Heart left ventricle (tissue), 16 donors: ENCODE measurements at regions not wholly inside any gene's neighbourhood (a gene's known extent, or its start where the extent isn't known, plus 50 kb on each side); places are given as distances from the start of the nearest gene placed in this dataset.

Experiments used
- ATAC-seq, 4 donors: fragments of 200-7000 bp; cut with Tn5 transposase; one replicate each; pipeline ENCODE4 v1.9.1; 2020 to 2022; ENCODE audit warnings: moderate library complexity in 4 of 4, mild to moderate bottlenecking in 3 of 4, moderate number of reproducible peaks in 1 of 4
- DNase-seq, 5 donors: peaks; one replicate each; pipeline ENCODE4 v3.0.0-alpha.2; 2020
- H3K27ac ChIP-seq, 12 donors: fragments of 200-600 bp; sonication (generic) in 4 of 12; one replicate each; pipeline versions ENCODE4 v1.5.0 to v1.8.0; 2016 to 2022; ENCODE audit warnings: mild to moderate bottlenecking in 2 of 12
- H3K27me3 ChIP-seq, 9 donors: fragments of 200-600 bp; sonication (generic) in 2 of 9; one replicate each; pipeline versions ENCODE4 v1.5.1 to v1.8.0; 2016 to 2022; ENCODE audit warnings: mild to moderate bottlenecking in 3 of 9
- H3K36me3 ChIP-seq, 9 donors: fragments of 200-600 bp; sonication (generic) in 2 of 9; one replicate each; pipeline versions ENCODE4 v1.5.0 to v1.8.0; 2018 to 2022; ENCODE audit warnings: mild to moderate bottlenecking in 2 of 9
- H3K4me1 ChIP-seq, 12 donors: fragments of 200-600 bp; sonication (generic) in 4 of 12; one replicate each; pipeline versions ENCODE4 v1.5.0 to v1.8.0; 2016 to 2022; ENCODE audit warnings: mild to moderate bottlenecking in 3 of 12
- H3K4me3 ChIP-seq, 12 donors: fragments of 200-600 bp; sonication (generic) in 4 of 12; one replicate each; pipeline versions ENCODE4 v1.5.0 to v1.8.0; 2017 to 2022; ENCODE audit warnings: mild to moderate bottlenecking in 9 of 12, moderate library complexity in 4 of 12
- H3K9me3 ChIP-seq, 12 donors: fragments of 200-600 bp; sonication (generic) in 4 of 12; one replicate each; pipeline versions ENCODE4 v1.5.0 to v1.8.0; 2016 to 2022; ENCODE audit warnings: mild to moderate bottlenecking in 1 of 12
- POLR2A ChIP-seq, 2 donors: fragments of 450-650 bp; IDR thresholded peaks; one replicate each; pipeline ENCODE4 v1.6.1; 2017; ENCODE audit warnings: antibody characterized with exemption in 2 of 2, mild to moderate bottlenecking in 2 of 2, moderate library complexity in 2 of 2
- WGBS, 4 donors: extraction: QIAGEN DNeasy Blood & Tissue Kit in 2 of 4; methylation state at CpG; one replicate each; pipeline versions ENCODE4 v1.1.5 to v1.1.7; 2013 to 2018; 5-methylcytosine and 5-hydroxymethylcytosine counted together
- intact Hi-C, 10 donors: fragments of 100-400 bp; cut with DNase I; formaldehyde crosslinking; loops; one replicate each; pipeline versions ENCODE4 v1.11.1 to v1.14.2; 2022
- TF ChIP-seq, protein P1 (sequence below), 12 donors: fragments of 200-600 bp; sonication (generic) in 4 of 12; IDR thresholded peaks; one replicate each; pipeline versions ENCODE4 v1.5.0 to v1.8.0; 2018 to 2022; ENCODE audit warnings: antibody characterized with exemption in 12 of 12, mild to moderate bottlenecking in 5 of 12
- donor health status: ischemic (EF 13 %, LVEDD 7.1; RV severe dilation, severe dysfunction).
- donor health status: healthy with polysubstance abuse.
- donor health status: DM: no; HTN: yes; CAD: no.
- donor health status: DM: no; HTN: no; CAD: no.
- donor health status: ischemic (EF 25% LVEDD 6.9; RV normal size, moderate dysfunction).
- donor health status: ischemic (EF 25% LVEDD 5.7; RV mildly dilated, moderate dysfunction).
- donor health status: healthy.
- donor health status: DM: yes; HTN: yes; CAD: no.
- donor health status: ischemic (EF 35%, LVEDD 5.7; RV mildly dilated, moderate dysfunction).
- donor health status: nonischemic (EF 11% LVEDD 7.7; RV severe dilation, severe dysfunction).
- donor health status: DM: yes; HTN: yes; CAD: no.
- donor health status: PGD.
- donor health status: ischemic (EF 29% LVEDD 5.4; RV normal size, mild dysfunction).
- donor health status: nonischemic (EF 23%, LVEDD 6.1; RV moderate dilation, normal function).

DNA sequence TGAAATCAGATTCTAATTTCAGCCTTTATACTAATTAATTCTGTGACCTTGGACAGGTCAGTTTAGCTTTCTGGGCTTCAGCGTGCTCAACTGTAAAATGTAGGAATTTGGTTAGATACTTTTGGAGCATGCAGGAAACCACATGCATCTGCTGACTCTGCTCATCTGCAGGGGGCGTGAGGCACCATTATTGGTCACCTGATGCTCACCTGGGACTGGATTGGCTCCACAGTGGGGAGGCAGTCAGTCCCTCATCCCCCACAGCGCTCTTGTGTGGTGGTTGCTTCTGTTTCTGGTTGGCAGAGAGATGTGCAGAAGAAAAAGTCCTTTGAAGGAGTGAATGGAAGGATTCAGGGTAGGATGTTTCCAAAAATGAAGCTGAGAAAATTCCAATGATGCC lies 150.9 kb upstream of the MTPN start:
- no peak for ATAC-seq

DNA sequence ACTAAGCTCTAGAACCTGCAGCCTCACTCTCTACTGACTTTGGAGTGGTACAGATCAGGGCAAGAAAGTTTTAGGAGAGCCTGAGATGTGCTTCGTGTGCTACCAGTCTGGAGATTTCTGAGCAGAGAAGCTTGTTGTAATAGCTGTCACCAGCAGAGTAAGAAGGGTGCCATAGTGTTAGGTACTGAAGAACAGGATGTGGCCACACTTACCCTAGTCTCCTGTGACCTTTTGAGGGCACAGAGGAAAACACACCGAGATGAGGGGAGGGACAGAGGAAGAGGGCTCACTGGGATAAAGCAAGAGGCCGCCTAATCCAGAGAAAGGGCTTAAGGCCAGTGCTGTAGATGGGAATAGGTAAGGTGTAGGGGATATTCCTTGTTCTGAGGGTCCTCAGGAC lies 146.2 kb upstream of the MTPN start:
- TF ChIP-seq, protein P1, sequence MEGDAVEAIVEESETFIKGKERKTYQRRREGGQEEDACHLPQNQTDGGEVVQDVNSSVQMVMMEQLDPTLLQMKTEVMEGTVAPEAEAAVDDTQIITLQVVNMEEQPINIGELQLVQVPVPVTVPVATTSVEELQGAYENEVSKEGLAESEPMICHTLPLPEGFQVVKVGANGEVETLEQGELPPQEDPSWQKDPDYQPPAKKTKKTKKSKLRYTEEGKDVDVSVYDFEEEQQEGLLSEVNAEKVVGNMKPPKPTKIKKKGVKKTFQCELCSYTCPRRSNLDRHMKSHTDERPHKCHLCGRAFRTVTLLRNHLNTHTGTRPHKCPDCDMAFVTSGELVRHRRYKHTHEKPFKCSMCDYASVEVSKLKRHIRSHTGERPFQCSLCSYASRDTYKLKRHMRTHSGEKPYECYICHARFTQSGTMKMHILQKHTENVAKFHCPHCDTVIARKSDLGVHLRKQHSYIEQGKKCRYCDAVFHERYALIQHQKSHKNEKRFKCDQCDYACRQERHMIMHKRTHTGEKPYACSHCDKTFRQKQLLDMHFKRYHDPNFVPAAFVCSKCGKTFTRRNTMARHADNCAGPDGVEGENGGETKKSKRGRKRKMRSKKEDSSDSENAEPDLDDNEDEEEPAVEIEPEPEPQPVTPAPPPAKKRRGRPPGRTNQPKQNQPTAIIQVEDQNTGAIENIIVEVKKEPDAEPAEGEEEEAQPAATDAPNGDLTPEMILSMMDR (IDR thresholded peaks at IDR 0.05) = no peak
- TF ChIP-seq POLR2A (IDR thresholded peaks at IDR 0.05) = no peak
- no peaks in the 10 kb centered on the region for H3K36me3 ChIP-seq
- DNase-seq (no peak), ATAC-seq (no peak)
- intact Hi-C loops = no loop called here
- no peak overlapping the region for H3K27ac ChIP-seq
- WGBS, 4 donors = 76 to 84% (median 80%) methylated on average over 3 of the region's 3 CpGs
- no peak overlapping the region for H3K4me3 ChIP-seq
- no peaks in the 10 kb centered on the region for H3K9me3 ChIP-seq
- H3K27me3 ChIP-seq = no peaks in the 10 kb centered on the region
- no peaks in the 10 kb centered on the region for H3K4me1 ChIP-seq

More for the DNA sequence above, 150.9 kb upstream of the MTPN start:
- intact Hi-C loops = no loop called here
- Histone ChIP-seq H3K4me1 (no peaks in the 10 kb centered on the region), H3K4me3 (no peak overlapping the region), H3K36me3 (no peaks in the 10 kb centered on the region), H3K9me3 (no peaks in the 10 kb centered on the region), H3K27ac (no peak overlapping the region), H3K27me3 (no peaks in the 10 kb centered on the region)
- DNase-seq = no peak
- TF ChIP-seq, protein P1 (IDR thresholded peaks at IDR 0.05) = no peak
- no peak for TF ChIP-seq POLR2A (IDR thresholded peaks at IDR 0.05)
- 75 to 90% (median 88%) methylated on average over 3 of the region's 3 CpGs for WGBS, 4 donors

DNA sequence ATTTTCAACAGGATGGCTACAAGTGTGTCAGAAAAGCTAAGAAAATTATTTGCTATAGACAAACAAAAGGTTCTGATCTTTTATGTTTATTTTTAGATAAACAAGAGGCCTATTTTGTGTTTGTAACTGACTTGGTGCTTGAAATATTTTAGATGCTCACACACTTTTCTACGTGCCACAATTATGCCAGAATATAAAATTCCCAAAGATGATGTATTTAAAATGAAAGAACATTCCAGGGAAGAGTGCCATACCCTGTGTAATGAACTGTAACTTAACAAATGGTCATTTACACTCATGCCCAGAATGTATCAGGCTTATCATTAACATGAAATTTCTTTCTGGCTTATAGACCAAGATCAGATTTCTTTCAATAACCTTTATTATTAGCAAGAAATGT lies 144.9 kb upstream of the MTPN start:
- no peak overlapping the region for H3K27ac ChIP-seq
- TF ChIP-seq, protein P1 (IDR thresholded peaks at IDR 0.05) = no peak
- no peak overlapping the region for H3K4me3 ChIP-seq
- ATAC-seq (no peak), DNase-seq (no peak)
- H3K9me3 ChIP-seq = no peaks in the 10 kb centered on the region
- intact Hi-C loops = no loop called here
- no peaks in the 10 kb centered on the region for H3K4me1 ChIP-seq
- no peaks in the 10 kb centered on the region for H3K36me3 ChIP-seq
- 70 to 76% (median 73%) methylated on average over 1 of the region's 1 CpG for WGBS, 4 donors
- H3K27me3 ChIP-seq = no peaks in the 10 kb centered on the region

DNA sequence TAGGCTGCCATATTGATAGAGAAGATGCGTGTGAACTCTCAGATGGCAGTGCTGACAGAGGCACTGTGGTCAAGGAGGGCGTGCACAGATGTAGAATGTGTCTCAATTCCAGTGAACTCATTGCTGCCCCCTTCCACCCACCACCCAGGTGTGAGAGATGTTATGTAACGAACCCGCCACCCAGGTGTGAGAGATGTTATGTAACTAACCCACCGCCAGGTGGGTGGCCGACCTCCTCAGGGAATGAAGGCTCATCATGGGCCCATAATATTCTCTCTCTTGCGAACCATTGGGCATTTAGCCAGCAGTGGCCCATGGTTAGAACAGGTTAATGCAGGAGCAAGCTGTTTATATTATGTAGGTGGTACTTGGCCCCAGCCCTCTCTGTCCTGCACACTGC lies 140.4 kb upstream of the MTPN start:
- TF ChIP-seq, protein P1 (IDR thresholded peaks at IDR 0.05) = no peak
- no peak for TF ChIP-seq POLR2A (IDR thresholded peaks at IDR 0.05)
- H3K9me3 ChIP-seq = no peaks in the 10 kb centered on the region
- H3K4me1 ChIP-seq = no peaks in the 10 kb centered on the region
- DNase-seq (no peak), ATAC-seq (no peak)
- 87 to 98% (median 95%) methylated on average over 7 of the region's 7 CpGs for WGBS, 4 donors
- H3K36me3 ChIP-seq = no peaks in the 10 kb centered on the region
- H3K4me3 ChIP-seq = no peak overlapping the region
- no peaks in the 10 kb centered on the region for H3K27me3 ChIP-seq
- intact Hi-C loops = no loop called here
- H3K27ac ChIP-seq = no peak overlapping the region
